ENCODE measurements at regions not wholly inside any gene's neighbourhood (a gene's known extent, or its start where the extent isn't known, plus 50 kb on each side); places are given as distances from the start of the nearest gene placed in this dataset.

DNA sequence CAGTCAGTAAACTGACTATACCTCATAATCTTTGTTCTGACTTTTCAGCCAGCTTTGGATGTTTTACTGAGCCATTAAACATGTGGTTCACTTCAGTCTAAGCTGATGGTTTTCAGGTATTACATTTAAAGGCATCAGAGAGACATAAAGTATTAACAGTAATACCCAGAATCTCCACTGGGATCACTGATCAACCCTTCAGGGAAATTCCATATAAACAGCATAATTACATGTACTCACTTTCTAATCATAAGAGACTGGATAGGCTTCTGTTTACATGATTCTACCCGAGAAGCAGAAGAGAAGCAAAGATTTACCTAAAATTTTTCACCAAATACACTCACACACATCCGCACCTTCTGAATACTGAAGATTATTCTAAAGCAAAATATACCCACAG is 186.7 kb upstream of the FREM1 start:
- TF ChIP-seq, protein P1, sequence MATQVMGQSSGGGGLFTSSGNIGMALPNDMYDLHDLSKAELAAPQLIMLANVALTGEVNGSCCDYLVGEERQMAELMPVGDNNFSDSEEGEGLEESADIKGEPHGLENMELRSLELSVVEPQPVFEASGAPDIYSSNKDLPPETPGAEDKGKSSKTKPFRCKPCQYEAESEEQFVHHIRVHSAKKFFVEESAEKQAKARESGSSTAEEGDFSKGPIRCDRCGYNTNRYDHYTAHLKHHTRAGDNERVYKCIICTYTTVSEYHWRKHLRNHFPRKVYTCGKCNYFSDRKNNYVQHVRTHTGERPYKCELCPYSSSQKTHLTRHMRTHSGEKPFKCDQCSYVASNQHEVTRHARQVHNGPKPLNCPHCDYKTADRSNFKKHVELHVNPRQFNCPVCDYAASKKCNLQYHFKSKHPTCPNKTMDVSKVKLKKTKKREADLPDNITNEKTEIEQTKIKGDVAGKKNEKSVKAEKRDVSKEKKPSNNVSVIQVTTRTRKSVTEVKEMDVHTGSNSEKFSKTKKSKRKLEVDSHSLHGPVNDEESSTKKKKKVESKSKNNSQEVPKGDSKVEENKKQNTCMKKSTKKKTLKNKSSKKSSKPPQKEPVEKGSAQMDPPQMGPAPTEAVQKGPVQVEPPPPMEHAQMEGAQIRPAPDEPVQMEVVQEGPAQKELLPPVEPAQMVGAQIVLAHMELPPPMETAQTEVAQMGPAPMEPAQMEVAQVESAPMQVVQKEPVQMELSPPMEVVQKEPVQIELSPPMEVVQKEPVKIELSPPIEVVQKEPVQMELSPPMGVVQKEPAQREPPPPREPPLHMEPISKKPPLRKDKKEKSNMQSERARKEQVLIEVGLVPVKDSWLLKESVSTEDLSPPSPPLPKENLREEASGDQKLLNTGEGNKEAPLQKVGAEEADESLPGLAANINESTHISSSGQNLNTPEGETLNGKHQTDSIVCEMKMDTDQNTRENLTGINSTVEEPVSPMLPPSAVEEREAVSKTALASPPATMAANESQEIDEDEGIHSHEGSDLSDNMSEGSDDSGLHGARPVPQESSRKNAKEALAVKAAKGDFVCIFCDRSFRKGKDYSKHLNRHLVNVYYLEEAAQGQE (IDR thresholded peaks at IDR 0.05; ENCODE audit: insufficient read depth in 1 of 2, low read depth in 2 of 2, low read length in 1 of 2), result no peak
- TF ChIP-seq POLR2AphosphoS5 (IDR thresholded peaks at IDR 0.05; ENCODE audit: low read depth, low read length) (no peak), CTCF (IDR thresholded peaks at IDR 0.05) (no peak), SIN3A (IDR thresholded peaks at IDR 0.05; ENCODE audit: borderline replicate concordance, insufficient read depth, low read depth, low read length) (no peak), TCF7L2 (IDR thresholded peaks at IDR 0.05; ENCODE audit: low read depth, low read length) (no peak)
